KOPT-K1 (cell line): ENCODE measurements at regions not wholly inside any gene's neighbourhood (a gene's known extent, or its start where the extent isn't known, plus 50 kb on each side); places are given as distances from the start of the nearest gene placed in this dataset.

Experiments used
- H3K27ac ChIP-seq: fragments of 200-600 bp; sonication (generic); 2 replicates; pipeline ENCODE4 v1.5.1; 2016; ENCODE audit warnings: antibody characterized with exemption, mild to moderate bottlenecking, low read depth, low read length; ENCODE audit not compliant: poor library complexity, severe bottlenecking
- H3K36me3 ChIP-seq: fragments of 200-600 bp; sonication (generic); 2 replicates; pipeline ENCODE4 v1.5.1; 2017; ENCODE audit warnings: antibody characterized with exemption, mild to moderate bottlenecking, low read length, moderate library complexity; ENCODE audit not compliant: insufficient read depth
- H3K9me3 ChIP-seq: fragments of 200-600 bp; sonication (generic); 2 replicates; pipeline ENCODE4 v1.5.1; 2017; ENCODE audit warnings: antibody characterized with exemption, low read length, mild to moderate bottlenecking; ENCODE audit not compliant: insufficient read depth, poor library complexity, severe bottlenecking

DNA sequence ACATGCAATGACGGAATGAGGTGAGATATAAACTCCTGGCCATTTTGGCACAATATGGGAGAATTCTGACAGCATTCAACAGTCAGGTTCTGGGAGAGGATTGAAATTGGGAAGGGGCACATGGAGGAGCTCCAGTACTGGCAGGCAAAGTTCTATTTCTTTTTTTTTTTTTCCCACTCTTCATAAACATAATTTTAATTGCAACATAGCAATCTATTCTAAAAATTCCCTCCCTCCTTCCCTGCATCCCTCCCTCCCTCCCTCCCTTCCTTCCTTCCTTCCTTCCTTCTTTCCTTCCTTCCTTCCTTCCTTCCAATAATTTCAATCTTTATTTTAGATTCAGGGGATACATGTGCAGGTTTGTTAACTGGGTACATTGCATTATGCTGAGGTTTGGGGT lies 93.2 kb downstream of the PTCSC3 start:
- Histone ChIP-seq H3K36me3 (no peaks in the 10 kb centered on the region), H3K9me3 (no peaks in the 10 kb centered on the region), H3K27ac (no peak overlapping the region)

DNA sequence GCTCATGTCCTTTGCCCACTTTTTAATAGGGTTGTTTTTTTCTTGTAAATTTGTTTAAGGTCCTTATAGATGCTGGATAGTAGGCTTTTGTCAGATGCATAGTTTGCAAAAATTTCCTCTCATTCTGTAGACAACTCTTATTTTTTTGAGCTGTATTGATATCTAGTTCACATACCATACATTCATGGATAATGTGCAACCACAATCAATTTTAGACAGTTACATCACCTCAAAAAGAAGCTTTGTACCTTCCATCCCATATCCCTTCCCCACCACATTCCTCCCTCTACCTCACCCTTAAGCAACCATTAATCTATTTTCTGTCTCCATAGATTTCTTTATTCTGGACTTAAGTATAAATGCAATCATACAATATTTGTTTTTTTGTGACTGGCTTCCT lies 98.4 kb downstream of the PTCSC3 start:
- Histone ChIP-seq H3K9me3 (no peaks in the 10 kb centered on the region), H3K27ac (no peak overlapping the region), H3K36me3 (no peaks in the 10 kb centered on the region)

DNA sequence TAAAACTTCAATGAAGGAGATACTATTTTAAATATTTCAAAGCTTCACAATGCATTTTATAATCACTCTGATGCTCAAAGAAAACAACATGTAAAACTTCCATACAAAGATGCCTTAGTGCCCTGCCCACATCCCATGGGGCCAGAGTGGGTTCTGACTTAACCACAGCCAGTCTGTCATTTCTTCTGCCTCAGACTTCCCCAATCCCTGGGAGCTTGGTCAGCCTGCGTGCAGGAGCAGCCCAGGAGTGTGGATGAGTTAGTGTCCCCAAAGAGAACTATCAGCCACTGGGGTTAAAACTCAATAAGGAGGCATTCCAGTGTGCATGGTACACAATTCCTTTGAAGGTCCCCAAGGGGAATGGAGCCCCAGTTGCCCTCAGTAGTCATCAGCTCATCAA lies 100.3 kb downstream of the PTCSC3 start:
- no peaks in the 10 kb centered on the region for H3K9me3 ChIP-seq
- H3K36me3 ChIP-seq, result no peaks in the 10 kb centered on the region
- no peak overlapping the region for H3K27ac ChIP-seq

DNA sequence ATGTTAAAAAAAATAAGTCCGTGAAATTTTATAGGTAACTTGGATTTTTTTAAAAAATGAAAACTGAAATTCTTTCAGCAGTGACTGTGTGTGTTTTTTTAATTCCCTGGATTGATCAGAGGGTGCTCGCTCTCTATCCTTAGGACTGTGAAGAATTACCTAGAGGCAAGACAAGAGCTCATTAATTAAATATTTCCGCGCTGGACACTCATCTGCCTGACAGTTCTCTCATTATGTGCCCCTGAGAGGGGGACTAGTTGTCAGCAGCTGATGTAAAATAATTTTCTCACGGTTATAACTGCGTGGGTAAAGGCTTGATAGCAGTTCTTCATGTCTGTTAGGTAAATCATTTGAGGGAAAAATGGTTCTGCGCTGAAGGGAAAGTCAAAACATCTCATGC lies 101.3 kb downstream of the PTCSC3 start:
- no peaks in the 10 kb centered on the region for H3K9me3 ChIP-seq
- H3K27ac ChIP-seq, result no peak overlapping the region
- H3K36me3 ChIP-seq, result no peaks in the 10 kb centered on the region

DNA sequence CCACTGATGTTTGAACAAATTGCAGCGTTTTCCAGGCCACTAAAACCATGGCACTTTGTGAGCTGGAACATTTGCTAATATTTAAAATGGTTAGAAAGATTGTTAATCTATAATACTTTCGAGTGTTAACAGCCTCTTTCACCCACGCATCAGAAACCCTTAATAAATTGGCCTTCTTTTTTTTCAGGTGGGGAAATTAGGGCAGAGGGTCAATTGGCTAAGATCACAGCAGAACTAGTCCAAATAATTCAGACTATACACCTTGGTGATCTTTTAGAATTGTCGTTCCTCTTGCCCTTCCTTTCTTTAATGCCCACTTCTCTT lies 105.8 kb downstream of the PTCSC3 start:
- H3K9me3 ChIP-seq, result no peaks in the 10 kb centered on the region
- H3K36me3 ChIP-seq, result no peaks in the 10 kb centered on the region
- no peak overlapping the region for H3K27ac ChIP-seq

DNA sequence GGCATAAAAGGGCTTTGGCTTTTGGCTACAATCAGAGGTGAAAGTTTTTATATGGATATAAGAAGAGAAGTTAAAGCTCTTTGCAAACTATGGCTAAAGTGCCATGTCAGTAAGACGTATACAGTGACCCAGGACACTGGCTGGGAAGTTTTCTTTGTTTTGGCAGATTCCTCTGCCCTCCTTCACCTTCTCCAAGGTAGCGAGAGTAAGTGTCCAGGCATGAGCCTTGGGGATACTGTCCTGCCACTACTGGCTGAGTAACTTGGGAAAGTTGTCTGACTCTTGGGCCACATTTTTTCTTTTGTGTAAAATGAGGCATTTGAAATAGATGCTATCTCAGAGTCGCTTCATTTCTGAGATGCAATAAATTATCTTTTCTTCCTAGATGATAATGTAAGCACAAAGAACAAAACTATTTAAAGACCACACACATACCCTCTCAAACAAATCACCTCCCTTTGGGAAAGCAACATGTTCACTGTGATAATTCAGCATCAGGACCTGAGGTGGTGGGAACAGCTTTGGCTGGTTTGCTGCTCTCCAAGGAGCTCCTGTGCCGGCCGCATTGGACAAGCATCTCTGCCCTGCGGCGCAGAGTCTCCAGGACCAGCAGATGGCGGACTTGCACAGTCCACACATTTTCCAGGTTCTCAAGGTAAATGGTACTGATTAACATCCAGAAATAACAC lies 106.3 kb downstream of the PTCSC3 start:
- H3K36me3 ChIP-seq, result no peaks in the 10 kb centered on the region
- no peaks in the 10 kb centered on the region for H3K9me3 ChIP-seq
- H3K27ac ChIP-seq, result no peak overlapping the region

DNA sequence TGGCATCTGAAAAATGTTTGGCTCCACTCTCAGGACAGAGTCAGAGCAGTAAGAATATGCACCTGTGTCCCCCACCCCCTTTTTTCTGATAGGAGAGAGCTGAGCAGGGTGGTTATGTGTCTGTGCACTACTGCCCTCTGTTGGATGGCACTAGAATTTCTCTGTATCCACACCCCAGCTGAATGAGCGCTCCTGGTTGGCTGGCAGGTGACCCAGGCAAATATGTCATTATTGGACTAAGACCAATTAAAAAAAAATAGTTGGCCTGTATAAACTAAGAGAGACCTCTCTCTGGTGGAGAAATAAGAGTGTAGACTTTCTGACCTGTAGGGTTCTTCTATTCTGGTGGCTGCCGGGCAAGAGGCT lies 107.0 kb downstream of the PTCSC3 start:
- H3K9me3 ChIP-seq, result no peaks in the 10 kb centered on the region
- no peaks in the 10 kb centered on the region for H3K36me3 ChIP-seq
- H3K27ac ChIP-seq, result no peak overlapping the region

DNA sequence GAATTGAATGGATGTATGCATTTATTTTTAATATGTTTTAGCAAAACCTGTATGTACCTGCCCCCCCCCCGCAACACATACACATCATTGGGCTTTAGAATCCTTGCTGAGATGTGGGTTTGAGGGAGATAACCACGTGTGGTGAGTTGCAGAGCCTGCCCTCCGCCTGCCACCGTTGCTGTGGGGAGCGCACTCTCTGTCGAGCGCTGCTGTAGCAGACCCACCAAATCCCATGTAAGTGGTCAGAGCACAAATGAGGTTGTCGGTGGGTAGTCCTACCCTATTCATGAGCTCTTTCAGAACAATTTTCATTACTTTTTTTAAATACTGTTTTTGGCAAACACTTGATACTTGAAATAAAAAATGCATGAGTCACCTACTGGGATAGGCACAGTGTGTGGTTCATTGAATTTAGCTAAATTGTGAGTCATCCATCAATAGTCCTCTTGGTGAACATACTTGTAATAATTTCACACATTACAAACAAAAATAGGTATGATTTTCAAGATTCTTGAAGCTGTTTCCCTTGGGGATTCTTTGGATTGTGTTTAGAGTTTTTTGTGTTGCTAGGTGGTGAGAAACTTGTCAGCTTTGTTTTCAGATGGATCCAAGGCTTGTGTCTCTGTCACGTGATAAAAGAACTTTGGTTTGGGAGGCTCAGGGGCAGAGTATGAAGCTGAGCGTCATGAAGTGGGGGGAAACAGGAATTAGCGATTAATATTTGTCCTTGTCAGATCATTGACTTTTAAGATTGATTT lies 107.6 kb downstream of the PTCSC3 start:
- Histone ChIP-seq H3K36me3 (no peaks in the 10 kb centered on the region), H3K9me3 (no peaks in the 10 kb centered on the region), H3K27ac (no peak overlapping the region)

DNA sequence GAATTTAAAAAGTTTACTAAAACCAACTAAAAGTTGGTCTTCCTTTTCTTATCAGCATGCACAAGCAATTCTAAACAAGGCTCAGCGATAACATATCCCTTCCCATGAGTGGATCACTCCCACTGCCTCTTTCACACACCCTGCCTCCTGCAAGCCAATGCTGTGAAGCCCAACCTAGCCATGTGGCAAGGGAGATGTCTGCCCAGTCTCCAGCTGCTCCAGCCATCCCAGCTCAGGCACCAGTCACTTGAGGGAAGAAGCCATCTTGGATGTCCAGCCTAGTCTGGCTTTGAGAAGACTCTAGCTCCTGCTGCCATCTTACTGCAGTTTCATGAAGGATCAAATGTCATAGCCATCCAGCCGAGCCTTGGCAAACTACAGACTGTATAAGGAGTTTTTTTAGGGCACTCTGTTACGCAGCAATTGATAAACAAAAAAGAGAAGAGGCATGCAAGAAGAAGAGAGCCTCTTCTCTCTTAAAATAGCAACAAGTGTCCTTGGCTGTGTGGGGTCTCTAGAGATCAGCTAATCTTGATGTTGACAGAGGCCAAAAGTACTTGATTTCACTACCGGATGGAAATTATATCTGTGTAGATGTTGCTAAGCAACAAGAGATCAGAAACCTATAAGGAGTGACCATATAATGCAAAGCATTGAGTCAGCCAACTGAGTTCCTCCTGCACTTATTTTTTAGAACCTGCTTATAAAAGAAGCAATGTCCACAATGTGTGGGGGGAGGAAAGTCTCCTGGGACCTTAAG lies 108.9 kb downstream of the PTCSC3 start:
- no peaks in the 10 kb centered on the region for H3K36me3 ChIP-seq

DNA sequence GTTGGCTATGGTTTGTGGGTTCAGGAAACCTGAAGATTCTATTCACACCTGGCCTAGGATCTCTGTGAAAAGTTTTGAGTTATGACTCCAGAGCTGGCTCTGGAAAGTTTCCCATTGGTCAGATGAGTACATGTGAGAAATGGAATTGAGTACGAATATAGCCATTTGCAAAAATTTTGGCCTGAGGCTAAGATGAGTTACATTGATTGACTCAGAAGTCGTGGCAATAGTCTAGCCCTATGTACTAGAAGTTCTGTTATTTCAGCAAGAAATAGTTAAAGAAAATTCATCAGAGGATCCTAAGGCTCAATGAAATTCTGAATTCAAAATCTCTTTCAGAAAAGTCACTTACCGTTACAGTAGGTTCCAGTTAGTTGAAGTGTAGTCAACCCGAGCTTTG lies 109.9 kb downstream of the PTCSC3 start:
- Histone ChIP-seq H3K36me3 (no peaks in the 10 kb centered on the region), H3K9me3 (no peaks in the 10 kb centered on the region), H3K27ac (no peak overlapping the region)

More for the DNA sequence above, 108.9 kb downstream of the PTCSC3 start:
- H3K9me3 ChIP-seq, result no peaks in the 10 kb centered on the region
- H3K27ac ChIP-seq, result no peak overlapping the region

DNA sequence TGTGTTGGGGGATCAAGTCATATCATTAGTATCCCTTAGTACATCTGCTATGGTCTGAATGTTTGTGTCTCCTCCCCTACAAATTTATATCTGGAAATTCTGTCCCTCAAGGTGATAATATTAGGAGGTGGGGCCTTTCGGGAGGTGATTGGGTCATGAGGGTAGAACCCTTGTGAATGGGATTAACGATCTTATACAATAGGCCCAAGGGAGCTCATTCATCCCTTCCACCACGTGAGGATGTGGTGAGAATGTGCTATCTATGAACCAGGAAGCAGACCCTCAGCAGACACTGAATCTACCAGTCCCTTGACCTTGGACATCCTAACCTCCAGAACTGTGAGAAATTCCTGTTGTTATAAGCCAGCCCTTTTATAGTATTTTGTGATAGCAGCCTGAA lies 110.7 kb downstream of the PTCSC3 start:
- Histone ChIP-seq H3K27ac (no peak overlapping the region), H3K9me3 (no peaks in the 10 kb centered on the region), H3K36me3 (no peaks in the 10 kb centered on the region)

DNA sequence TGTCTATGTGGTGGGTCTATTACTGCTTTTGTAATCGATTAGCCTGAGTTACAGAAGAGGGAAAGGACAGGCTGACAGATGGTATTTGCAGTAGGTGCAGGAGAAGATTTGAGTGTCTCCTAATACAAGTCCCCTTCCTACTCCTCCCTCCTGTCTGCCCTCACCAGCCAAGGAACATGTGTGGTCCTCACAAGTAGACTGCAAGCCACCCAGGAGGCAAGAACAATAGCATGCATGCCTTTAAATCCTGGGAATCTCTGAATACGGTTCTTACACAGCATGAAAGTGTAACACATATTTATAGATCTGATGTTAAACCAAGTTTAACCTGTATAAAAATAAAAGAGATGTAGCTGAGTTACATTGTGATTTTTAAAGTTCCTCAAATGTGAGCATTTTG lies 117.0 kb downstream of the PTCSC3 start:
- Histone ChIP-seq H3K27ac (no peak overlapping the region), H3K9me3 (no peaks in the 10 kb centered on the region), H3K36me3 (no peaks in the 10 kb centered on the region)

DNA sequence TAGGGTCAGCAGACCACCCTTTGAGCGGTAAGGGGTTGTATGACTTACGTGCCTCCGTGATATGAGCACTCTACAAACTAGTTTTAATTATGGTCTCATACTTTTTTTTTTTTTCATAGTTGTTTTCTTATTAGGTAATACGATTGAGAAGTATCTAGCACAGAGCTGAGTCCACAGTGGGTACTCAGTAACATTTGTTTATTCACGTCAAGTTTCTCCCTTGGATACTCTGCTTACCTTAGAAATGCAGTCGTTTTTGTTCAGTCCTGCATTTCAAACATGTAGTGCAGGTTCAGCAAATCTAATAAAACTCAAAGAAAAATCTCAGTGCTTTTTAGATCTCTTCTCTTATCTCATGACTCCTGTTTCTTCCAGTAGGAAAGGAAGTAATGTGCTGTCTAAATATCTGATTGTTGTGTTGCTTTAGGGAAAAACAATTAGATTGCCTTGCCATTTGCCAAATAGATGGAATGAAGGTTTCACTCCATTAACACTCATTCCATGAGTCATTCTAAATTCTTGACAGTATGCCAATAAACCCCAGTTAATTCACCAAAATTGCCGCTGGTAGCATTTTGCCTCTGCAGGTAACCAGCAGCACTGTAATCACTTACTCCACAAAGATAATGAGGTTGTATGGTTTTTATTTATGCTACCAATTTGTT lies 118.9 kb downstream of the PTCSC3 start:
- Histone ChIP-seq H3K9me3 (no peaks in the 10 kb centered on the region), H3K27ac (no peak overlapping the region)

DNA sequence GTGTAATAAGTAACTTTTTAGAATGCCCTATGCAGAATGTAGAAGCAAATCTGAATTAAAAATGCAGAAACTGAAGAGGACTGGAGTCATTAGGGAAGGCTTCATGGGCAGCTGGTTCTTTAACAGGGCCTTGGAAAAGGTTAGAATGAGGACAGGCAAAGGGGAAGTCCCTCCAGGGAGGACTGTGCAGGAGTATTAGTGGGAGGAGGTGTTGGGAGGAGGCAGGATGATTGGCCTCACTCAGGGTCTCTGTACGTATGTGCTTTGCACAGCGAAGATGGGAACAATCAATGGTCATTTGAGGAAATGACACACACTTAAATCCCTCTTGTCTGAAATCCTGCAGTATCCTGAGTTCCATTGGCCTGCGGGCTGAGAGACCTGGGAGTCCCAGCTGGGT lies 119.7 kb downstream of the PTCSC3 start:
- H3K9me3 ChIP-seq, result no peaks in the 10 kb centered on the region
- no peak overlapping the region for H3K27ac ChIP-seq
- no peaks in the 10 kb centered on the region for H3K36me3 ChIP-seq

More for the DNA sequence above, 118.9 kb downstream of the PTCSC3 start:
- H3K36me3 ChIP-seq, result no peaks in the 10 kb centered on the region

DNA sequence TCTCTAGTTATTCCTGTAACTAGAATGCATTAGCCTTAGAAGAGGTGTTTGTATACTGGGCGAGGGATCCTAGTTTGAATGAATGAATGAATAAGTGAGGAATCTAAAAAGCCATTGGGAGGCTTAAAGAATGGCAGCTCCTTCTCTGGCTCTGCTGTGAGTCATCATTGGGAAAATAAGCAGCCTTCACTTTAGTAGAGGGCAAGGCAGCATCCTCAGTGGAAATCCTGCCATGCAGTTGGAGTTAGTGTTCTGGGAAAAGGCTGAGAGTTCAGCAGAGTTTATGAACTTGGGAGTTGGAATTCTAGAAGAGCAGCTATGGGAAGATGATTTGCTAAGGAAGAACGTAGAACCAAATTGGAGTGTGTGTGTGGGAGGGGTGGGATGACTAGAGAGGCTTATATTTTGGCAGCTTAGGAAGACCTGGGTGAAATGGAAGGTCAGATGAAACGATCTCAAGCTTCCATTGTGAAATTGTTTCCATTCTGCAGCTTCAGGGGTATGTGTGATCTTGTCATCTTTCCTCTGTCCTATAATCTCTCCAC lies 120.8 kb downstream of the PTCSC3 start:
- no peak overlapping the region for H3K27ac ChIP-seq
- H3K9me3 ChIP-seq, result no peaks in the 10 kb centered on the region
- no peaks in the 10 kb centered on the region for H3K36me3 ChIP-seq
